PC-3 (cell line): ENCODE measurements at regions not wholly inside any gene's neighbourhood (a gene's known extent, or its start where the extent isn't known, plus 50 kb on each side); places are given as distances from the start of the nearest gene placed in this dataset.
"Not testable (repeated sequence)": the region's sequence is repeated elsewhere in the genome, so short reads cannot be mapped to it uniquely, and the experiment has no call there.

Experiments
- ATAC-seq: fragments of 200-7000 bp; cut with Tn5 transposase; 2 replicates; pipeline ENCODE4 v1.9.1; 2020; ENCODE audit warnings: mild to moderate bottlenecking, moderate library complexity
- BruUV-seq: library from RNA; stranded (reverse); fragments of 400-500 nt; replicated peaks from 2 replicates; lab custom pipeline; 2021; lab: Mats Ljungman, UMichigan
- CTCF ChIA-PET: fragments of 300-600 bp; sonication (Branson Sonifier 250); formaldehyde crosslinking; loops from one replicate; lab custom pipeline; 2022; ENCODE audit warnings: antibody characterized with exemption; lab: Charles Lee
- POLR2A ChIA-PET: fragments of 300-600 bp; sonication (Branson Sonifier 250); formaldehyde crosslinking; loops from one replicate; lab custom pipeline; 2022; ENCODE audit warnings: antibody characterized with exemption; ENCODE audit not compliant: unreplicated experiment; lab: Charles Lee
- DNase-seq: peaks from one replicate; pipeline ENCODE4 v3.0.0-alpha.2; 2015
- H2AFZ ChIP-seq: fragments of 300-600 bp; sonication (generic); 2 replicates; pipeline ENCODE4 v1.6.0; 2016; ENCODE audit warnings: antibody characterized with exemption, low read length
- H3F3A ChIP-seq: fragments of 300-600 bp; sonication (generic); one replicate; pipeline ENCODE4 v1.6.0; 2017; ENCODE audit warnings: antibody characterized with exemption, low read length, control low read depth, mild to moderate bottlenecking; ENCODE audit not compliant: unreplicated experiment
- H3K27ac ChIP-seq: fragments of 300-600 bp; sonication (generic); 2 replicates; pipeline ENCODE4 v1.5.1; 2016; ENCODE audit warnings: mild to moderate bottlenecking, low read length
- H3K27me3 ChIP-seq: fragments of 300-600 bp; sonication (generic); 2 replicates; pipeline ENCODE4 v1.6.1; 2016; ENCODE audit warnings: low read length, mixed read lengths
- H3K36me3 ChIP-seq: fragments of 300-600 bp; sonication (generic); 2 replicates; pipeline ENCODE4 v1.6.1; 2016; ENCODE audit warnings: low read depth, mixed run types, low read length, mixed read lengths
- H3K4me1 ChIP-seq: fragments of 300-600 bp; sonication (generic); 2 replicates; pipeline ENCODE4 v1.5.1; 2016; ENCODE audit warnings: low read length; ENCODE audit not compliant: insufficient read depth
- H3K4me2 ChIP-seq: fragments of 300-600 bp; sonication (generic); 2 replicates; pipeline ENCODE4 v1.6.0; 2016; ENCODE audit warnings: low read length
- H3K4me3 ChIP-seq: fragments of 300-600 bp; sonication (generic); 2 replicates; pipeline ENCODE4 v1.5.1; 2016; ENCODE audit warnings: mild to moderate bottlenecking, low read length, mixed read lengths
- H3K79me2 ChIP-seq: fragments of 300-600 bp; sonication (generic); 2 replicates; pipeline ENCODE4 v1.6.1; 2017; ENCODE audit warnings: low read length, mixed read lengths
- H3K9ac ChIP-seq: fragments of 300-600 bp; sonication (generic); 2 replicates; pipeline ENCODE4 v1.6.0; 2016; ENCODE audit warnings: mild to moderate bottlenecking, low read length
- H3K9me2 ChIP-seq: fragments of 300-600 bp; sonication (generic); replicated peaks from 2 replicates; pipeline ENCODE4 v1.6.1; 2016; ENCODE audit warnings: mixed run types, low read length, mixed read lengths
- H3K9me3 ChIP-seq: fragments of 300-600 bp; sonication (generic); 2 replicates; pipeline ENCODE4 v1.6.1; 2016; ENCODE audit warnings: low read length, mixed read lengths
- H4K20me1 ChIP-seq: fragments of 300-600 bp; sonication (generic); 2 replicates; pipeline ENCODE4 v1.6.1; 2016; ENCODE audit warnings: low read length, mixed read lengths
- CTCF ChIP-seq: fragments of 300-600 bp; sonication (generic); conservative IDR thresholded peaks from 2 replicates; pipeline ENCODE4 v1.5.1; 2017; ENCODE audit warnings: antibody characterized with exemption, low read depth, mild to moderate bottlenecking, low read length
- EZH2 ChIP-seq: fragments of 300-600 bp; sonication (generic); IDR thresholded peaks from one replicate; pipeline ENCODE4 v1.6.1; 2017; ENCODE audit warnings: antibody characterized with exemption, mild to moderate bottlenecking, low read length; ENCODE audit not compliant: unreplicated experiment
- EZH2phosphoT487 ChIP-seq: fragments of 300-600 bp; sonication (generic); IDR thresholded peaks from 2 replicates; pipeline ENCODE4 v1.6.1; 2018; ENCODE audit warnings: mild to moderate bottlenecking, antibody characterized with exemption, low read length, borderline replicate concordance
- intact Hi-C: fragments of 100-400 bp; cut with micrococcal nuclease; formaldehyde crosslinking; loops from 2 replicates; pipeline ENCODE4 v1.9.0; 2023

- POLR2A ChIA-PET: no interaction called here
- Histone ChIP-seq H3K36me3 (no peaks in the 10 kb centered on the region), H3K4me1 (no peaks in the 10 kb centered on the region), H3K27me3 (no peaks in the 10 kb centered on the region), H2AFZ (peak overlapping the region; percentile 28; the same call in 1 of the 2 replicates), H3K4me2 (no peak overlapping the region), H4K20me1 (no peaks in the 10 kb centered on the region), H3K79me2 (no peaks in the 10 kb centered on the region), H3K9me2 (no peaks in the 10 kb centered on the region), H3F3A (no peaks in the 10 kb centered on the region), H3K9ac (no peak overlapping the region), H3K9me3 (no peaks in the 10 kb centered on the region), H3K4me3 (no peak overlapping the region), H3K27ac (no peak overlapping the region)
- ATAC-seq: no peak
- TF ChIP-seq CTCF: peak; percentile 61
- TF ChIP-seq EZH2phosphoT487: no peak
- intact Hi-C loops: no loop called here
- peak; percentile 33 for DNase-seq
- CTCF ChIA-PET: no interaction called here
- no TSS peak for BruUV-seq
Measured at GRCh38 chr9:22228542-22228941, 218.1 kb upstream of the DMRTA1 start.

- no peaks in the 10 kb centered on the region for H3F3A ChIP-seq
- ATAC-seq (no peak), DNase-seq (no peak)
- ChIA-PET CTCF (no interaction called here), POLR2A (no interaction called here)
- H3K9me2 ChIP-seq: no peaks in the 10 kb centered on the region
- no peaks in the 10 kb centered on the region for H3K9me3 ChIP-seq
- no peaks in the 10 kb centered on the region for H3K27me3 ChIP-seq
- no peak overlapping the region for H3K4me2 ChIP-seq
- no peak overlapping the region for H3K9ac ChIP-seq
- no peaks in the 10 kb centered on the region for H3K79me2 ChIP-seq
- no peaks in the 10 kb centered on the region for H4K20me1 ChIP-seq
- intact Hi-C loops: no loop called here
- no peak for TF ChIP-seq EZH2
- H3K4me1 ChIP-seq: no peaks in the 10 kb centered on the region
- H3K27ac ChIP-seq: no peak overlapping the region
- no peaks in the 10 kb centered on the region for H3K36me3 ChIP-seq
- BruUV-seq: no TSS peak
- H2AFZ ChIP-seq: no peak overlapping the region
- no peak overlapping the region for H3K4me3 ChIP-seq
Measured at GRCh38 chr9:22229069-22229468, 217.6 kb upstream of the DMRTA1 start.

GRCh38 chr9:22231309-22231708 lies 215.3 kb upstream of the DMRTA1 start:
- H3K27ac ChIP-seq, H3K27me3 ChIP-seq, H3K9me2 ChIP-seq, H3K79me2 ChIP-seq, intact Hi-C loops, DNase-seq, H3F3A ChIP-seq, CTCF ChIA-PET, H3K36me3 ChIP-seq, ATAC-seq, H3K9ac ChIP-seq, H3K4me3 ChIP-seq, H2AFZ ChIP-seq, H3K9me3 ChIP-seq, BruUV-seq, H4K20me1 ChIP-seq, POLR2A ChIA-PET, H3K4me1 ChIP-seq, H3K4me2 ChIP-seq: not testable (repeated sequence)

GRCh38 chr9:22232971-22233370 lies 213.7 kb upstream of the DMRTA1 start:
- no peak for TF ChIP-seq EZH2
- no peak for TF ChIP-seq EZH2phosphoT487
- TF ChIP-seq CTCF: no peak
- H3K9ac ChIP-seq: no peak overlapping the region
- H3K79me2 ChIP-seq: no peaks in the 10 kb centered on the region
- no peak for DNase-seq
- H3K27me3 ChIP-seq: no peaks in the 10 kb centered on the region
- BruUV-seq: no TSS peak
- H3K36me3 ChIP-seq: no peaks in the 10 kb centered on the region
- H3K9me3 ChIP-seq: no peaks in the 10 kb centered on the region
- H3K9me2 ChIP-seq: no peaks in the 10 kb centered on the region
- H3K4me1 ChIP-seq: peaks cover 10% of the 10 kb centered on the region
- intact Hi-C loops: no loop called here
- ChIA-PET CTCF (no interaction called here), POLR2A (no interaction called here)
- no peak overlapping the region for H3K4me2 ChIP-seq
- H4K20me1 ChIP-seq: no peaks in the 10 kb centered on the region
- ATAC-seq: no peak
- H3K4me3 ChIP-seq: no peak overlapping the region
- H2AFZ ChIP-seq: no peak overlapping the region
- H3F3A ChIP-seq: no peaks in the 10 kb centered on the region
- no peak overlapping the region for H3K27ac ChIP-seq
